Activated CD4-positive, alpha-beta T cell treated with anti-CD3 and anti-CD28 coated beads, Interleukin-2, amount 50 U/mL, for 48 hours (primary cell): ENCODE measurements at regions not wholly inside any gene's neighbourhood (a gene's known extent, or its start where the extent isn't known, plus 50 kb on each side); places are given as distances from the start of the nearest gene placed in this dataset.
"Not testable (repeated sequence)": the region's sequence is repeated elsewhere in the genome, so short reads cannot be mapped to it uniquely, and the experiment has no call there.

Experiments used
- DNase-seq, 2 experiments: peaks; one replicate each; pipeline ENCODE4 v3.0.0-alpha.2; 2020

DNA sequence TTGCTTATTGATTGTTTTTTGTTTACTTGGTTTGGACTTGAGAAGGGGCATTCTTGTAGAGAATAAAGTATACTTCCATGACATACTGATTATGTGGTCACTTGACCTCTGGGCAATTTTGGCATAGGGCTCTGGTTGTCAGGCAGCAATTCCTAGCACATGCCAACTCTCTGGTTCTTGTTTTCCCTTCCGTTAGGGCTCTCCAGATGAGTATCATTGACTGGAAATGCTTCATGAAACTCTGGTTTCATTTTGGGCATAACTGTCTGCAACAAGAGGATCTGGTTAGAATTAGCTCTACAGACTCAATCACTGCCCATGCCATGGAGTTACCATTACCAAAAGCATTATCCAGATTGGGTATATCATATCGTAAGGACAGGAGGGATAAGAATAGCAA, 1057.9 kb downstream of the FAT4 start:
- DNase-seq: no peak

GRCh38 chr4:126375462-126376054, 1060.8 kb downstream of the FAT4 start:
- no peak for DNase-seq

- no peak for DNase-seq
Observed at GRCh38 chr4:126385954-126386353, 1071.2 kb downstream of the FAT4 start.

GRCh38 chr4:126386512-126386911, 1071.8 kb downstream of the FAT4 start:
- DNase-seq: no peak

DNA sequence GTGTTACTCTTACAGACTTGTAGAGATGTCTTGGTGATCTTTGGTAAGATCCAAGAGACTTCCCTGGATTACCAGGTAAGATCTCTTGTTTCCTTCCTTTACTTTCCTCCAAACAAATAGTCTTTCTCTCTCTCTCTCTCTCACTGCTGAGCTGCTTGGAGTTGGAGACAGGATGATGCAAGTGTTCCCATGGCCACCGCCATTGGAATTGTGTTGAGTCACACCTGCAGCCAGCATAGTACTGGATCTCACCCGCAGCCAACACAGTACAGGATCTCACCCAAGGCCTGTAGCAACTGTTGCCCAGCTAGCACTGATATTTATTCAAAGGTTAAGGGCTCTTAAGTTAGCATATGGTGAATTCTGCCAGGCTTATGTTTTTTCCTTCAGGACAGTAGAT, 1080.9 kb downstream of the FAT4 start:
- DNase-seq: no peak

GRCh38 chr4:126396121-126396520, 1081.4 kb downstream of the FAT4 start:
- DNase-seq: no peak

DNA sequence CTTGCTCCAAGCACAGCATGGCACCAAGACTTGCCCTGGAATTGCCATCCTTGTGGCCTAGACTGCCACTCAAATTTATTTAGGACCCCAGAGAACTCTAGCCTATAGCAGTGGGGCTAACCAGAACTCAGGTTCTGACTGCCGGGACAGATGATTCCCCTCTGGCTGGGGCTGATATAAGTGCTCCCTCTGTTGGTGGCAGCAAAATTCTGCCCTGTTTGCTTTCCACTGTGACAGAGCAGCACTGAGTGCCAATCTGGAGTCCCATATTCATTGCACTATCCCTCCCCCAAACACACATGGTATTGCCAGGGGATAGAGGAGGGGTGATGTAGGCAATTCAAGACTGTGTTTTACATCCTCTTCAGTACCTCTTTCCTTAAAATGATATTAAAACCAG, 1081.9 kb downstream of the FAT4 start:
- no peak for DNase-seq

DNA sequence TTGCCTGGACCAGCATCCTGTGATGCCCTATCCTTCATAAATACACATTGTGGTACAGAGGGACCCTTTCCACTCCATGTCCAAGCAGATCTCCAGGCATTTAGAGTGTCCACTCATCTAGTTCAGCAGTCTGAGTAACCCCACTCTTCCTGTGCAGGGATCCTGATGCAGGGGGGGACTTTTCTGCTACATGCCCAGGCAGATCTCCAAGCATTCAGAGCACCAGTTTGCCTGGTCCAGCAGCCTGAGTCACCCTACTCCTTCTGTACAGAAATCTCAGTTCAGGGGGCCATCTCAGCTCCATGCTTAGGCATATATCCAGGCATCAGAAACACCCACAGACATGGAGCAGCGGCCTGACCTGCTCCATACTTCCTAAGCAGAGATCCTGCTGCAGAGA, 1089.8 kb downstream of the FAT4 start:
- DNase-seq: no peak

GRCh38 chr4:126405369-126405982, 1090.7 kb downstream of the FAT4 start:
- DNase-seq: no peak

GRCh38 chr4:126409746-126410145, 1095.0 kb downstream of the FAT4 start:
- DNase-seq: no peak

DNA sequence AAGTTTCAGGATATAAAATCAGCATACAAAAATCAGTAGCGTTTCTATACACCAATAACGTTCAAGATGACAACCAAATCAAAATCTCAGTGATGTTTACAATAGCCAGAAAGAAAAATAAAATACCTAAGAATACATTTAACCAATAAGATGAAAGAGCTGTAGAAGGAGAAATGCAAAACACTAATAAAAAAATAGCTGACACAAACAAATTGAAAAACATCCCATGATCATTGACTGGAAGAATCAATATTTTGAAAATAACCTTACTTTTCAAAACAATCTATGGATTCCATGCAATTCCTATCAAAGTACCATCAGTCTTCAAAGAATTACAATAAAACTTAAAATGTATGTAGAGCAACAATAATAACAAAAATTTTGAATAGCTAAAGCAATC, 1096.3 kb downstream of the FAT4 start:
- no peak for DNase-seq

DNA sequence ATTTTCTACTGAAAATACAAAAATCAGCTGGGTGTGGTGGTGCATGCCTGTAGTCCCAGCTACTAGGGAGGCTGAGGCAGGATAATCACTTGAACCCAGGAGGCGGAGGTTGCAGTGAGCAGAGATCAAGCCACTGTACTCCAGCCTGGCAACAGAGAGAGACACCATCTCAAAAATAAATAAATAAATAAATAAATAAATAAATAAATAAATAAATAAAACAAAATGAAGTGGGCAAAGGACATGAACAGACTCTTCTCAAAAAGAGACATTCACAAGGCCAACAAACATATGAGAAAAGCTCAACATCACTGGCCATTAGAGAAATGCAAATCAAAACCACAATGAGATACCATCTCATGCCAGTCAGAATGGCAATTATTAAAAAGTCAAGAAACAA, 1097.6 kb downstream of the FAT4 start:
- DNase-seq: not testable (repeated sequence)

GRCh38 chr4:126414741-126415140, 1100.0 kb downstream of the FAT4 start:
- no peak for DNase-seq

GRCh38 chr4:126419266-126419665, 1104.5 kb downstream of the FAT4 start:
- DNase-seq: no peak

GRCh38 chr4:126427853-126428252, 1113.1 kb downstream of the FAT4 start:
- DNase-seq: no peak

DNA sequence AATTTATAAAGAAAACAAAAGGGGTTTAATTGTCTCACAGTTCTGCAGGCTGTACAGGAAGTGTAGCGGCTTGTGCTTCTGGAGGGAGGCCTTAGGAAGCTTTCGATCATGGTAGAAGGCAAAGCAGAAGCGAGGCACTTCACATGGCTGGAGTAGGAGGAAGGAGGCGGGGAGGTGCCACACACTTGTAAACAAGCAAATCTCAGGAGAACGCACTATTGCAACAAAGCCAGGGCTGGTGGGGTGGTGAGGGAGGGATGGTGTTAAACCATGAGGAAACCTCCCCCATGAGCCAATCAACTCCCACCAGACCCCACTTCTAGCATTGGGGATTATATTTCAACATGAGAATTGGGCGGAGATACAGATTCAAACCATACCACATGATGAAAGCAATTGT, 1116.3 kb downstream of the FAT4 start:
- no peak for DNase-seq

GRCh38 chr4:126435491-126435890, 1120.7 kb downstream of the FAT4 start:
- DNase-seq: no peak

DNA sequence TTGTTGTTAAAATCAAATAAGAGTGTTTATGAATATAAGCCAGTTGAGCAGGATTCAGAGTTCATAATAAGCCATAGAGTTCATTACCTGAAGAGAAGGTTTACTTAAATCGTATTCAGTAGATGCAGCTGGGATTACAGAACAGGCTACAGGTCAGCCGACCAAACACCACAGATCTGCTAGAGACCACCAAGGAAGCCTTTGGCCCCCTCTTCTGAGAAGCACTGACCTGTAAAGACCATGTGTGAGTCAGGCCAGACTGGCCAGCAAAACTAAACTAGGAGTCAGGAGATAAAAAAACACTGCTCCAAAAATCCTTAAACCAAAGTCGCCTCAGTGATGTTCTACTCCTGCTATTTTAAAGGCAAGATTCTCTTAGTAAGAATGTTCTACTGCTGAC, 1125.5 kb downstream of the FAT4 start:
- DNase-seq: no peak

- no peak for DNase-seq
Observed at GRCh38 chr4:126441173-126442035, 1126.6 kb downstream of the FAT4 start.

GRCh38 chr4:126445596-126445995, 1130.8 kb downstream of the FAT4 start:
- DNase-seq: no peak

DNA sequence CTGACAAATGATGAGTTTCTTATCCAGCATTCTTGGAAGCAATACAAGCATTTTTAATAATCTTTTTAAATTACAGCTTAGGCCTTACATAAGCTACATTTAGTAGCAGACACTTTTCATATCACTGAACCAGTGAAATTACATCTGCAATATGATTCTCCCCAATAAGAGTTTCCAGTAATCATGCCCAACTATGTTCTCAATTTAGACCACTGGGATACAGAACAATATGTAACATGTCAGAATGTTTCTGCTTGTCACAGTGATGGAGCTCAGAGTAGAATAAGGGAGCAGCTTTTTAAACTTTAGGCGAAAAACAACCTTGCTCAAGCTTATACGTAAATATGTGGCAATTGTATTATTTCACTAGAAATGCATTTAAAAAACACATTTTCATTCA, 1132.2 kb downstream of the FAT4 start:
- no peak for DNase-seq

- DNase-seq: no peak
Observed at GRCh38 chr4:126448086-126448845, 1133.5 kb downstream of the FAT4 start.

- no peak for DNase-seq
Observed at GRCh38 chr4:126451237-126451873, 1136.6 kb downstream of the FAT4 start.
